ENCODE measurements at regions not wholly inside any gene's neighbourhood (a gene's known extent, or its start where the extent isn't known, plus 50 kb on each side); places are given as distances from the start of the nearest gene placed in this dataset.

DNA sequence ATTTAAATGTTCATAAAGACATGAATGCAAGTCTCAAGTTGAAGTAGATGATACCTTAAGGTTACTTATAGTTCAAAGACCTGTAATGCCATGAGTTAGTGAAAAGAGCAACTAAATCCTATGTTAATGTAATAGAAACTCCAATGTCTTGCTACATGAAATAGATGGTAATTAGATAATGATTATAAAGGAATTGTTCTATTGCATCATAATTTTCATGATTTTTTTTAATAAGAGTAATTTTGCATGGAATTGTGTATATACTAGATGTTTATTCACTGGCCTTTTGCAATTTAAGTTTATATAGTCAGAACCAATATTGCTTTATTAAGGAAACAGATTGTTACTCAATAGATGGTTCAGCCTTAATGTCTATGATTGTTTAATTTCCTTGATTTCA is 115.5 kb upstream of the SYT10 start:
- Histone ChIP-seq H3K27ac (ENCODE audit: low read length) (no peak overlapping the region), H3K36me3 (ENCODE audit: insufficient read depth, low read depth, low read length) (no peaks in the 10 kb centered on the region), H3K9ac (ENCODE audit: low read depth, low read length) (no peak overlapping the region), H3K9me3 (ENCODE audit: insufficient read depth, low read depth, low read length) (peaks cover 24% of the 10 kb centered on the region), H3K27me3 (ENCODE audit: insufficient read depth, low read length) (no peaks in the 10 kb centered on the region), H3K4me3 (ENCODE audit: low read length) (no peak overlapping the region), H3K4me1 (ENCODE audit: insufficient read depth, low read length) (no peaks in the 10 kb centered on the region)

DNA sequence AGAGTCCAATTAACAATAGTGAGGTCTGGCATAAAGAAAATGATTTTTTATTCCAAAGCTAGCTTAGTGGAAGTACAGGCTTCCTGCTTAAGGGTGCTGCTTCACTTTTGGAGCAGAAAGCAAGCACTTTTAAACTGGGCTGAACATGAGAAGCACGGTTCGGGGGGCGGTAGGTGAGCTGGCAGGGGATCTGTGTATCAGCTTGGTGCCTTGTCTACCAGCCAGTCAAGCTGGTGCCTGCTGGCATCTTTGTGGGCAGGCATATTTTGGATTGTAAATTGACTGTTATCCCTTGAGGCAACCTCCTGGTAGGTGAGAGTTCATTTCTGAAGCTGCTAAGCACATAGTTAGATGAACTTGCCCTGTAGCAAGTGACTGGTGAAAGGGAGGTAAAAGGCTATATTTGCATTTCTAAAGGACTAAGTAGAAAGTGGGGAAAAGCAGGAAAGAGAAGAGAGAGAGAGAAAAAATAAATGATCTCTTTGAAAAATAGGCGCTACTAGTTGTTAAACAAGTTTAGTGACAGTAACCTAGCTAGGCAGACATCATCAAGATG is 121.1 kb upstream of the SYT10 start:
- no peak overlapping the region for H3K4me3 ChIP-seq (ENCODE audit: low read length)
- no peaks in the 10 kb centered on the region for H3K36me3 ChIP-seq (ENCODE audit: insufficient read depth, low read depth, low read length)
- peaks cover 11% of the 10 kb centered on the region; the same call in 1 of the 2 replicates for H3K9me3 ChIP-seq (ENCODE audit: insufficient read depth, low read depth, low read length)
- no peak overlapping the region for H3K9ac ChIP-seq (ENCODE audit: low read depth, low read length)
- H3K4me1 ChIP-seq (ENCODE audit: insufficient read depth, low read length): peaks cover 11% of the 10 kb centered on the region; the same call in 1 of the 2 replicates
- no peaks in the 10 kb centered on the region for H3K27me3 ChIP-seq (ENCODE audit: insufficient read depth, low read length)
- no peak overlapping the region for H3K27ac ChIP-seq (ENCODE audit: low read length)

DNA sequence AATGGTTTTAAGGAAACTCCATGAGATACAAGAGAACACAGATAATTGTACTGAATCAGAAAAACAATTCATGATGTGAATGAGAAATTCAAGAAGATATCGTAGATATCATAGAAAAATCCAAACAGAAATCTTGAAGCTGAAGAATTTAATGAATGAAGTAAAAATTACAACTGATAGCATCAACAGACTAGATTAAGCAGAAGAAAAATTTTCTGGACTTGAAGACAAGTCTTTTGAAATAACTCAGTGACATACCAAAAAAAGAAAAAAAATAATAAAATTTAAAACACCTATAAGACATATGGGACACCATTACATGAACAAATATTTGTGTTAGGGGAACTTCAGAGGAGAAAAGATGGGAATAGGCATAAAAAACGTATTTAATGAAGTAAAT is 122.8 kb upstream of the SYT10 start:
- peaks cover 11% of the 10 kb centered on the region; the same call in 1 of the 2 replicates for H3K9me3 ChIP-seq (ENCODE audit: insufficient read depth, low read depth, low read length)
- H3K4me3 ChIP-seq (ENCODE audit: low read length): no peak overlapping the region

DNA sequence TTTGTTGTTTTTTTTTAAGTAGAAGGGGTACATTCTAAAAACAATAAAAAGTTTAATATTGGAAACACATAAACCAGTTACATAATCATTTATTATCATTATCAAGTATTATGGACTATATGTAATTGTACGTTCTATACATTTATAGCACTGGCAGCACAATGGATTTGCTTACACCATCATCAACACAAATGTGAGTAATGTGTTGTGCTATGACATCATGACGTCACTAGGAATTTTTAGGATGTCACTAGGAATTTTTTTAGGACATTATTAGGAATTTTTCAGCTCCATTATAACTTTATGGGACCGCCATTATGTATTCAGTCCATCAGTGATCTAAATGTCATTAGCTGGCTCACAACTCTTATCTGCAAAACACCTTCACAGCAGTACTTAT is 126.8 kb upstream of the SYT10 start:
- Histone ChIP-seq H3K9me3 (ENCODE audit: insufficient read depth, low read depth, low read length) (peaks cover 11% of the 10 kb centered on the region; the same call in 1 of the 2 replicates), H3K36me3 (ENCODE audit: insufficient read depth, low read depth, low read length) (no peaks in the 10 kb centered on the region), H3K27ac (ENCODE audit: low read length) (no peak overlapping the region), H3K4me3 (ENCODE audit: low read length) (no peak overlapping the region), H3K27me3 (ENCODE audit: insufficient read depth, low read length) (no peaks in the 10 kb centered on the region), H3K4me1 (ENCODE audit: insufficient read depth, low read length) (peaks cover under 1% of the 10 kb centered on the region; the same call in 1 of the 2 replicates), H3K9ac (ENCODE audit: low read depth, low read length) (no peak overlapping the region)

More for the DNA sequence above, 122.8 kb upstream of the SYT10 start:
- H3K9ac ChIP-seq (ENCODE audit: low read depth, low read length): no peak overlapping the region
- peaks cover 11% of the 10 kb centered on the region; the same call in 1 of the 2 replicates for H3K4me1 ChIP-seq (ENCODE audit: insufficient read depth, low read length)
- no peaks in the 10 kb centered on the region for H3K27me3 ChIP-seq (ENCODE audit: insufficient read depth, low read length)
- no peak overlapping the region for H3K27ac ChIP-seq (ENCODE audit: low read length)
- H3K36me3 ChIP-seq (ENCODE audit: insufficient read depth, low read depth, low read length): no peaks in the 10 kb centered on the region

DNA sequence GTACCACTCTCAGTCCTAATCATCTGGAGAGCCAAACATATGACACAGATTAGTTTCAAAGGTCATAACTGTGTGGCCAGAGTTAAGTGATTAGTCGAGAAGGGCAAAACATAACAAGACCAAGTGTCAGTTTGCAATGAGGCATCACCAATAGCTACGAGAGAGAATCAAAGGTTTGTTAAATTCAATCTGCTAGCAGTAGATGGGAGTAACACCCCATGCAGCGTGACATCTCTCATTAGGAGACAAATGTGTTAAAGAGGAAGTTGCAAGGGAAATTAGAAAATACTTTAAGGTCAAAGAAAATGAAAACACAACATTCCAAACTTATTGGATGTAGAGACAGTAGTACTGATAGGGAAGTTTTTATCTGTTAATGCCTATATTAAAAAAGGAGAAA is 135.7 kb upstream of the SYT10 start:
- no peaks in the 10 kb centered on the region for H3K27me3 ChIP-seq (ENCODE audit: insufficient read depth, low read length)
- H3K36me3 ChIP-seq (ENCODE audit: insufficient read depth, low read depth, low read length): no peaks in the 10 kb centered on the region
- H3K4me3 ChIP-seq (ENCODE audit: low read length): no peak overlapping the region
- no peaks in the 10 kb centered on the region for H3K9me3 ChIP-seq (ENCODE audit: insufficient read depth, low read depth, low read length)
- H3K27ac ChIP-seq (ENCODE audit: low read length): no peak overlapping the region
- no peak overlapping the region for H3K9ac ChIP-seq (ENCODE audit: low read depth, low read length)
- H3K4me1 ChIP-seq (ENCODE audit: insufficient read depth, low read length): no peaks in the 10 kb centered on the region

DNA sequence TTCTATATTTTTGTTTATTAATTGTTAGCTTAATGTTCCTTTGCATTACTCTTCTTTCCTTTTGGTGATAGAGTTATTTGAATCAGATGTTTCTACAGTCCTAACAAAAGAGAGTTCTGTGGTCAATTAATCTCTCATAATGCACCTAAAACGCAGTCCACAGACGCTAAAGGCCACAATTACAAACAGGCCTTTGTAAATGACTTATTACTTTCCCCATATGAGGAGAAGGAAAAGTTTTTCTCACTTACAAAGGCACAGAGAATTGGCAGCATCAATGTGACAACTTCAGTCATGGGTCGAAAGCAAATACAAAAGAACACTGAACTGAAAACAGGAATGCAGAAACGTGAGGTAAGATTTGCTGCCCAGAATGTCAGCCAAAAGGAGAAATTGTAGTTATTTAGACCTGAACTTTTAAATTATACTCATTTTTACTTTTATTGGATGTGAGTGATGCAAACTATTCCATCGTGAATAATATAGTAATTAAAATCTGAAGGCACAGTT is 142.0 kb upstream of the SYT10 start:
- Histone ChIP-seq H3K9me3 (ENCODE audit: insufficient read depth, low read depth, low read length) (no peaks in the 10 kb centered on the region), H3K9ac (ENCODE audit: low read depth, low read length) (no peak overlapping the region), H3K4me1 (ENCODE audit: insufficient read depth, low read length) (peaks cover 4% of the 10 kb centered on the region), H3K27me3 (ENCODE audit: insufficient read depth, low read length) (no peaks in the 10 kb centered on the region), H3K36me3 (ENCODE audit: insufficient read depth, low read depth, low read length) (no peaks in the 10 kb centered on the region), H3K4me3 (ENCODE audit: low read length) (no peak overlapping the region), H3K27ac (ENCODE audit: low read length) (no peak overlapping the region)

DNA sequence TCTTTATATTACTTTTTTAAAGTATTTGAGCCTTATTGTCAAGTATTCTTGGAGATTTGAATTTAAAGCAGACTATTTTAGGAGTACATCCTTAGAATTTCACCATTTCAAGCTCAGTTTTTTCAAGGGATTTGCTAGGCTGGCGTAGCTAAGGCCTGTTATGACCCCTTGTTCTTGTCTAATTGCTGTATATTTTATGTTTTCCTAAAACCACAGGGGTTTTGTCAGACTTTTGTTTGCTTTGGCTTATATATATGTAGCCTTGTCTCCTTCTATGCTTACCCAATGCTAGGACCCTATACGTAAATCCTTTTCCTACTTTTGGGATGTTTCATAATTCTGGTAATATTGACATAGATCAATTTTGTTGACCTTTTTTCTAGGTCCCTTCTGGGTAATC is 147.0 kb upstream of the SYT10 start:
- H3K27me3 ChIP-seq (ENCODE audit: insufficient read depth, low read length): no peaks in the 10 kb centered on the region
- peak overlapping the region; percentile 19; the same call in 1 of the 2 replicates for H3K9ac ChIP-seq (ENCODE audit: low read depth, low read length)
- H3K9me3 ChIP-seq (ENCODE audit: insufficient read depth, low read depth, low read length): no peaks in the 10 kb centered on the region
- no peak overlapping the region for H3K4me3 ChIP-seq (ENCODE audit: low read length)
- no peaks in the 10 kb centered on the region for H3K36me3 ChIP-seq (ENCODE audit: insufficient read depth, low read depth, low read length)
- H3K27ac ChIP-seq (ENCODE audit: low read length): no peak overlapping the region
- H3K4me1 ChIP-seq (ENCODE audit: insufficient read depth, low read length): peaks cover 39% of the 10 kb centered on the region

DNA sequence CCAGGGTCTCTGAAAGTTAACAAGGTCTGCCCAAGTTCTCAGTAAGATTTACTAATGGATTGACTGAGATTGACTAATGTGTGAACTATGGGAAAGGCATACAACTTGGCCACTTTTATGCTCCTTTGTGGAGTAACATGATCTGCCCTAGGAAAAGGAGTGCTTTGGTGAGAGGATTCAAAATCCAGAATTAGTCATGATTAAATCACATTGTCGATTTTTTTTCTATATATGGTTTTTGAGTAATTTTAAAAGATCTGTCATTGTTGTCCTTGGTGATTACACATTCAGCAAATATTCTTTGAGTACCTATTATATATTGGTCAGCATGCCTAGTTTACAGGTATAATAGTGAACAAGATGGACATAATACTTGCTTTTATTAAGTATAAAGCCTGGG is 147.7 kb upstream of the SYT10 start:
- H3K9ac ChIP-seq (ENCODE audit: low read depth, low read length): peak overlapping the region; percentile 36; the same call in 1 of the 2 replicates
- H3K27me3 ChIP-seq (ENCODE audit: insufficient read depth, low read length): no peaks in the 10 kb centered on the region
- H3K4me1 ChIP-seq (ENCODE audit: insufficient read depth, low read length): peaks cover 42% of the 10 kb centered on the region
- no peaks in the 10 kb centered on the region for H3K36me3 ChIP-seq (ENCODE audit: insufficient read depth, low read depth, low read length)
- peak overlapping the region; percentile 25 for H3K4me3 ChIP-seq (ENCODE audit: low read length)
- peak overlapping the region; percentile 52 for H3K27ac ChIP-seq (ENCODE audit: low read length)
- no peaks in the 10 kb centered on the region for H3K9me3 ChIP-seq (ENCODE audit: insufficient read depth, low read depth, low read length)

DNA sequence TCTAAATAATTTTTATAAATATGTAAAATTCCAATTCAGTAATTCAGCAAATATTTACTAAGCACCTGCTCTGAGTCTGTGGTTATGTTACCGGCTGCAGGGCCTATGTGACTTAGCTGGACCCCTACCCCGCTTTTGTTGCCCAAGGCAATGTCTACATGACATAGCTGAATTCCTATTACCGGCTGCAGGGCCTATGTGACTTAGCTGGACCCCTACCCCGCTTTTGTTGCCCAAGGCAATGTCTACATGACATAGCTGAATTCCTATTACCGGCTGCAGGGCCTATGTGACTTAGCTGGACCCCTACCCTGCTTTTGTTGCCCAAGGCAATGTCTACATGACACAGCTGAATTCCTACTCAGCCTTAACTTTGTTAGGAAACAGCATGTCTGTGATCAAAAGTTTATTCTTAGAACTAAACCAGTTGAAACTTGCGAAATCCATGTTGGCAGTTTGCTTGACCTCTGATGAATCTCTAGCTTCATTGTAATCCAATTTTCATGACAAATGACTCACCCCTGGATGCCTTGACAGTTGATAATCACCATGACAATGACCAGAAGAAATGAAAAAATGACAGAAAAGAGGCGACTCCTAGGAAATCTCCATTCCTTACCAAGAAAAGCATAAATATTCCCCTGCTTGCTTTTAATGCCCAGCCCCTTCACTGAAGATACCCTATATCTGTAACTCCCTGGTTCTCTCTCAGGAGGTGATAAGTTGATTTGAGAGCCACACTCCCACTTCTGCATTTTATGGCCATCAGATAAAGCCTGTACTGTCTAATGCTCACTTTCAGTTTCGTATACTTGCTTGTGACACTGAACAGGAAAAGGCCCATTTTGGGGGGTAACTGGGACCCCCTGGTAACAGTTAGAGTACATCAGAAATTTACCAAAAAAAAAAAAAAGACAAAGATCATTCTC is 148.4 kb upstream of the SYT10 start:
- no peaks in the 10 kb centered on the region for H3K36me3 ChIP-seq (ENCODE audit: insufficient read depth, low read depth, low read length)
- no peaks in the 10 kb centered on the region for H3K27me3 ChIP-seq (ENCODE audit: insufficient read depth, low read length)
- H3K4me3 ChIP-seq (ENCODE audit: low read length): peak overlapping the region; percentile 46
- no peak overlapping the region for H3K27ac ChIP-seq (ENCODE audit: low read length)
- no peaks in the 10 kb centered on the region for H3K9me3 ChIP-seq (ENCODE audit: insufficient read depth, low read depth, low read length)
- H3K4me1 ChIP-seq (ENCODE audit: insufficient read depth, low read length): peaks cover 42% of the 10 kb centered on the region
- peak overlapping the region; percentile 39 for H3K9ac ChIP-seq (ENCODE audit: low read depth, low read length)

DNA sequence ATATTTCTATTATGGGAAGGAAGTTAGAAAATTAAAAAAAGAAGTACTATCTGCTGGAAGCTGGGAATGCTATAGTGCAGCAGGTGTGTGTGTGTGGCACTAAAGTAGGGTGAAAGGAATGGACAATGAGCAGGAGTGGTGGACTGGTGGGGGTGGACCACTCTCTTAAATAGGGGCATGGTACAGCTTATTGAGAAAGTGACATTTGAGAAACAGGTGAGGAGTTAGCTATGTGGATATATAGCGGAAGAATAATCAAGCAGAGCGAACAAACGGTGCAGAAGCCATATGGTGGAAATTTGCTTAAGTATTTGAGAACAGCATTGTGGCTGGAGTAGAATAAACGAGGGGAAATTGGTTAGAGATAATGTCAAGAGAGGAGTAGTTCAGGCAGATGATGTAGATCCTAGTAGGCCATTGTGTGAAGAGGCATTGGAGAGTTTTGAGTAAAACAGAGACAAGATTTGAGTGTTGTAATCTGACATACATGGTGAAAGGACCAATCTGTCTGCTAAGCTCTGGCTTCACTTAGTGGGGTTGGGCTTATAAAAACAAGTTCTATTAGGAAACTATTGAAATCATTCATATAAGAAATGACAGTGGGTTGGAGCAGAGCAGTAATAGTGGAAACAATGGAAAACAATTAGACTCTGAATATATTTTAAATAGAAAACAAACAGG is 149.2 kb upstream of the SYT10 start:
- Histone ChIP-seq H3K27ac (ENCODE audit: low read length) (no peak overlapping the region), H3K36me3 (ENCODE audit: insufficient read depth, low read depth, low read length) (no peaks in the 10 kb centered on the region), H3K9ac (ENCODE audit: low read depth, low read length) (peak overlapping the region; percentile 39; the same call in 1 of the 2 replicates), H3K27me3 (ENCODE audit: insufficient read depth, low read length) (no peaks in the 10 kb centered on the region), H3K4me1 (ENCODE audit: insufficient read depth, low read length) (peaks cover 42% of the 10 kb centered on the region), H3K4me3 (ENCODE audit: low read length) (peak overlapping the region; percentile 46; the same call in 1 of the 2 replicates), H3K9me3 (ENCODE audit: insufficient read depth, low read depth, low read length) (no peaks in the 10 kb centered on the region)

DNA sequence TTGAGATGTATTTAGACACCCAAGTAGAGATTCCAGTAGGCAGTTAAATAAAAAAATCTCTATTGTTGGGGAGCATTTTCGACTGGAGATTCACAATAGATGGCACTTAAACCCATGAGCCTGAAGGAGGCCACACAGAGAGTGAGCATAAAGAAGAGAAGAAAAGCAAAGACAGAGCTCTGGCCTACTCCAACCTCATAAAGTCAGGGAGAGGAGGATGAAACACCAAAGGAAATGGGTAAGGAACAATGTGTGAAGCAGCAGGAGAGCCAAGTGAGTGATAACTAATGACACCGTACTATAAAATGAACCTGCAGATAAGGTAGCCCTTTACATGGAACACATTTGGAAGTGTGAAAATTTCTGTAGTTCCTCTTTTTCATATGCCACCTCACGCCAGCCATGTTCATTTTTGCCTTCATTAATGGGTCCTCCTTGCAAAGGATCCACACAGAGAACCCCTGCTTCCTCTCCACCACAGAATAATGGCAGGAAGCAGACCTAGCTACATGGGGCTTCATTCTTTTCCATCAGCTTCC is 150.0 kb upstream of the SYT10 start:
- Histone ChIP-seq H3K27me3 (ENCODE audit: insufficient read depth, low read length) (no peaks in the 10 kb centered on the region), H3K4me1 (ENCODE audit: insufficient read depth, low read length) (peaks cover 42% of the 10 kb centered on the region), H3K4me3 (ENCODE audit: low read length) (no peak overlapping the region), H3K9me3 (ENCODE audit: insufficient read depth, low read depth, low read length) (no peaks in the 10 kb centered on the region), H3K27ac (ENCODE audit: low read length) (no peak overlapping the region), H3K9ac (ENCODE audit: low read depth, low read length) (no peak overlapping the region), H3K36me3 (ENCODE audit: insufficient read depth, low read depth, low read length) (no peaks in the 10 kb centered on the region)
